HG03460 (cell line): ENCODE measurements at regions not wholly inside any gene's neighbourhood (a gene's known extent, or its start where the extent isn't known, plus 50 kb on each side); places are given as distances from the start of the nearest gene placed in this dataset.

Experiments used
- ATAC-seq: cut with Tn5 transposase; IDR thresholded peaks from one replicate; pipeline ENCODE4 v1.9.1; 2021; ENCODE audit not compliant: unreplicated experiment

DNA sequence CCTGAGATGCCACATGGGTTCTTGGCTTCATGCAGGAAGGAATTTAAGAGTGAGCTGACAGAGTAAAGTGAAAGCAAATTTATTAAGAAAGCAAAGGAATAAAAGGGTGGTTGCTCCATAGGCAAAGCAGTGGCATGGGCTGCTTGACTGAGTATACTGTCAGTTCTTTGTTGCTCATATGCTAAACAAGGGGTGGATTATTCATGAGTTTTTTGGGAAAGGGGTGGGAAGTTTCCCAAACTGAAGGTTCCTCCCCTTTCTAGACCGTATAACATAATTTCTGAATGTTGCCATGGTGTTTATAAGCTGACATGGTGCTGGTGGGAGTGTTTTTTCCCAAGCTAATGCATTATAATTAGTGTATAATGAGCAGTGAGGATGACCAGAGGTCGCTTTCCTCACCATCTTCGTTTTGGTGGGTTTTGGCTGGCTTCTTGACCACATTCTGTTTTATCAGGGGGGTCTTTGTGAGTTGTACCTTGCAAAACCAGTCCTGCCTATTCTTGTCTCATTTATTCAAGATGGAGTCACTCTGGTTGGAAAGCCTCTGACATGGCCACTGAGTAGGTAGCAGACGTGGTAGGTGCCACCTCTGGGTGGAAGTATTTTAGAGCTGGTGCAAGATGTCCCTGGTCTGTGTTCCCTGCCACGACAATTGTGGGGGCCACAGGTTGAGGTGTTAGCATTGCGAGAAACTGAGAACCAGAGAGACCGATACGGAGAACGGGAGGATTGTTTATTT, 107.5 kb upstream of the SDK1 start:
- ATAC-seq: no peak

DNA sequence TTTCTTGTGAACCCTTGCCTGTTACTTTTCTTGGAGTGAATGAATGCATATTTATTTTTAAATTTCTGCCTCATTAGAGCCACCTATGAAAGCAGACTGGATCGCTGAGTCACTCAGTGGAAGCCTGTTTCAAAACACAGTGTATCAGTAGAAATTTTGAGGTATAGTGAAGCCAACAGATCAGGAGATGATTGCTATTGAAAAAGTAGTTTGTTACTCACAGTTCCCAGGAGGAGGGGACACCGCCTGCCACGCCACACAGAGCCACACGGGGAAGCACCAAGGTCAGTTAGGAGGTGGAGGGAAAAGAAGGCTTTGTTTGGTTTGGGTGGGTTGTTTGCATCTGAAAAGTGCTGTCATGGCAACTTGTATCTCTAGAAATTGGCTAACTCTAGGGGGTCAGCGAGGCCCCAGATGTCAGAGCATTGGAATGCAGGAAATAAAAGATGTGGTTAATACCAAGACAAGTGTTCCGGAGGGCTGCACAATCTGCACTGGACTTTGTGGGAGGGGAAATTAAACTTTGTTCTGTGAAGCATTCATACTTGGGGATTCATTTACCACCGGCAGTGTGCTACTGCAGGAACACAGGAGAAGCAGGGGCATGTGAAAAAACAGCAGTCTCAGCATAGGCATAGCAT, 106.4 kb upstream of the SDK1 start:
- no peak for ATAC-seq

DNA sequence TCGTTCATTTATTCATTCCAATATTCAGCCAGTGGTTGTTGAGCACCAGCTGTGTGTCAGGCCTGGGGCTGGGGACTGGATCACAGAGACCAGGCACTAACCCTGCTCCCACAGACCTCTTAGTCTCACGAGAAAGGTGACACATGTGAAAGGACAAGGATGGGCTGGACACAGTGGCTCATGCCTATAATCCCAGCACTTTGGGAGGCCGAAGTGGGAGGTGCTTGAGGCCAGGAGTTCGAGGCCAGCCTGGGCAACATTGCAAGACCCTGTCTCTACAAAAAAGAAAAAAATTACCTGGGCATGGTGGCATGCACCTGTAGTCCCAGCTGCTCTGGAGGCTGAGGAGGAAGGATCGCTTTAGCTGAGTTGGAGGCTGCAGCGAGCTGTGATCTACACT, 105.9 kb upstream of the SDK1 start:
- ATAC-seq: no peak

DNA sequence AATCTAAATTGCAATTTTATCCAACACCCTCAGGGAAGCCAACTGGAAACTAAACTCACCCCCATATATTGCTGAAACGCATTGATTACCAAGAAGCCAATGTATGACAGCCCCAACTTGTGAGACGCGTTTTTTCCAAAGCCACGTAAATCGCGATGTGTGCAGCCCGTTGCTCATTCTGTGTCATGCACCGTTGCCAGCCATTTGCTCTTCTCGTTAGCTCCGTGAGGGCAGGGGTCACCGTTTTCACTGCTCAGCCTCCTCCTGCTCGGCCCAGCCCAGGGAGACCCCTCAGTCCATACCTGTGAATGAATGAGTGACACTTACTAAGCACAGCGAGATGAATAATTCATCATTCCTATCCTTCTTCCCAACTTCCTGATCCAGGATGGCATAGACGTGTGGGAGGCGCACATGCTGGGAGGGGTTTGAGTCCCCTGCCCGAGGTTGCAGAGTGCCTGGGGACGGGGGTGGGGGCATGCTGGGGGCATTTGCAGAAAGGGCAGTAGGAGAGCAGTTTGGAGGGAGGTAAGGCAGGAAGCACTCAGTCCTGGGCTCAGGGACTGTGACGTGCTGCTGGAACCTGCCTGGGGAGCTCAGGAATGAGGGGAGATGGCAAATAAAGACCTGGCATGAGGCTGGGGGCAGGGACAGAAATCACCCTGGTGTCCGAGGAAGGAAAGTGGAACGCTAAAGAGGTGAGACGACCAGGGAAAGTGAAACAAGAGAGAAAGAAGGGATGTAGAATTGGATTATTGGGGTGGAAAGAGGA, 104.2 kb upstream of the SDK1 start:
- ATAC-seq: no peak

DNA sequence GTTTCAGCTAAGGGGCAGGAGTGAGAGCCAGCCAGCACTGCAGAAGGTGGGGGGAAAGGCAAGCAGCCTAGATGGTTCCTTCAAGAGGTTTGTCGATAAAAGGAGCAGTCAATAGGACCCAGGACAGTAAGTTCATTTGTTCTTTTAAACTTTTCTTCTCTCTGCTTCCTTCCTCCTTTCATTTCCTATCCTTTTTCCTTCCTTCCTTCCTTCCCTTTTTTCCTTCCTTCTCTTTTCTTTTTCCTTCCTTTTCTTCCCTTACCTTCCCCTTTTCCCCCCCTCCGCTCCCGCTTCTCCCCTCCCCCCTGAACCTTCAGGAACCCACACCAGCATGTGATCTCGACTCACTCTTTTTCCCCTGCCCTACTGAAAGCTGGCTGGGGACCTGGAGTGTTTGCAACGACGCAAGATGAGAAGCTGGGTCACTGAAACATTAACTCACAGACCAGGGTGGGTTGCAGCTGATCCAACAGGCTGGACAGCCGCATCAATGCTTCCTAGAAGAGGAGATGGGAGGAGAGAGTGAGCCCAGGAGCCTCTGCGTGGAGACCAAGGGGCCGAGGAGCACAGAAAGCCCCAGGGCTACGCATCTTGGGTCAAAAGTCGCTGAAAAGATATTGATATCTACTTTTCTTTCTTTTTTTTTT, 103.4 kb upstream of the SDK1 start:
- ATAC-seq: no peak

DNA sequence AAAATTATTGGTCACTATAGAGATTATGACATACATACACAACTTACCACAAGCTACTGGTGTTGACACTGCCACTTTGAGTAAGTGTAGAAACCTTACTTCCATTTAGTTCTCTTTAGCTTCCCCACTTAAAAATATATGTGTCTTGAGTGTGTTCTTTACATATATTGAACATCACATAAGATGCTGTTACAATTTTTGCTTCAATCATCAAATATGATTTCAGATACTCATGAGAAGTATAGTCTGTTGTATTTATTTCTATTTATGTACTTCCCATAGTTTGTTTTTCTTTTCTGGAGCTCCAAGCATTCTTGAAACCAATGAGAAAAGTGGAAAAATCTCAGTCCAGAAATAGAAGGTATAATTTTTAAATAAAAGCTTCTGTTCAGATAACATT, 102.7 kb upstream of the SDK1 start:
- no peak for ATAC-seq

DNA sequence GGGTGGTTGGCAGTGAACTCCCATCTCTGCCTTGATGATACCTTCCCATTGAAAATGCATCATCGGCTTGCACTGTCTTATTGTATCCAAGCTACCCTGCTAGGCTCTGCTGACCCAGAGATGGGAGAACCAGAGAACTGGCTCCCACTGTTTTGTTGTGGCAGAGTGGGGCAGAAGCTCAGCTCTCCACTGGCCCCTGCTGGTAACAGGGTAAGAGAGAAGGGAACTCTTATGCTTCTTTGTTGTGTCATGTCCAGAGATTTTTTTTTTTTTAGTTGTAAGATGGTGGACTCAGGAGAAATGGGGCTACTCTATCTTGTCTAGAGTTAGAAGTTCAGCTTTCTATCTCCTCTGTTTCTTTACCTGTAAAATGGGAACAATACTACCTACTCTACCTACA, 100.5 kb upstream of the SDK1 start:
- no peak for ATAC-seq

DNA sequence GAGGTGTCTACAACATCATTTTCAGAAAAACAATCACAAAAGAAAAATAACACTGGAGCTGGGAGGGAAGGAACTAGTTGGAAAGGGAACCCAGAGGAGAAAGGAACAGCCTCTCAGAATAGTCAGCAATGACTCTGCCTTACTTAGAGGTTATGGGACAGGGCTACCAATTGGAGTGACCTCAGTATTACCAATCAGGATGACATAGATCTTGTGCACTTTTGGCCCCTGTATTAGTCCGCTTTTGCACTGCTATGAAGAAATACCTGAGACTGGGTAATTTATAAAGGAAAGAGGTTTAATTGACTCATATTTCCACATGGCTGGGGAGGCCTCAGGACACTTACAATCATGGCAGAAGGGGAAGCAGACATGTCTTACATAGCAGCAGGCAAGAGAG, 99.7 kb upstream of the SDK1 start:
- ATAC-seq: no peak

DNA sequence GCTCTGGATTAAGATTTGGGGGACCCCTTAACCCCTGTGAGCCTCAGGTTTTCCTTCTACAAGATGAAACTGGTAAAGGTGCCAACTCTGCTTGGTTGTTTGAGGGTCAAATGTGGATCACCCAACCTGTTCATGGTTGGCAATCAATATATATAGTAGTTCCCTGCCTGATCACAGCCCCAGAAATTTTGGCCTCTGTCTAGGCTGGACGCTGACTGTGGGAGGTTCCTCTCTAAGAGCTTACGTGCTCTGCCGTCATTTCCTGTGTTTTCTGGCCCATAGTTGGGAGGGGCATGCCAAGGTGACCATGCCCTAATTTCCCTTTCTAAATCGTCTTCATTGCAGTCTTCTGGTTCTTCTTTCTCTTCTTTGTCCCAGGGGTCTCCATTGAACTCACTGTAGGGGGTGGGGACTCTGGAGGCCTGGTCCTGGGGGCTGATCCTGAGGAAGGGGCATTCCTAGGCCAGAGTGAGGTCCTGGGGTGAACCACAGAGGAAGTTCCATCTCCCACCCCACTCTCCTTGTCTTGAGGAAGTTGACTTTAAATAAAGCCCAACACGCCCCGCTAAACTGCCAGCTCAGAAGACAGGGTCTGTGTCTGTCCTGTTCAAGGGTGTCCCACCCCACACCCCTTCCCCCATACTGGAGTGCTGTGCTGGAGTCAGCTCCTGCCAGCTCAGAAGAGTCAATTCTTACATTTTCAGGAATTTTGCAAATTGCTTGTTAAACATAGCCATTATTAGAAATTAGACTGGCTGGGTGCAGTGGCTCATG, 98.9 kb upstream of the SDK1 start:
- no peak for ATAC-seq

DNA sequence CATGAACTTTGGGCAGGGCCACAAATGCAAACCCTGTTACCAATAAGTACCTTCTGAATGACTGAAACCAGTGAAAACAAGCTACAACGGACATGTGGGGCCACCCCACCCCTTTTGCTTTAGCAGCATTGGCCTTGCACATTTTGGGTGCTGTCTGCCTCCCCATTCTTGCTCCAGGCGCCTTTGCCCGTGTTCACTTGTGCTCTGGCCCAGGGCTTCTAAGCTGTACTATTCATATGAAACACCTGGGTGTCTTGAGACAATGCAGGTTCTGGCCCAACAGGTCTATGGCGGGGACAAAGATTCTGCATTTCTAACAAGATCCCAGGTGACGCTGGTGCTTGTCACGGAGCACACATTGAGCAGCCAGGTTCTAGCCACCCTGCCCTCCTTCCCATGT, 96.5 kb upstream of the SDK1 start:
- ATAC-seq: no peak

DNA sequence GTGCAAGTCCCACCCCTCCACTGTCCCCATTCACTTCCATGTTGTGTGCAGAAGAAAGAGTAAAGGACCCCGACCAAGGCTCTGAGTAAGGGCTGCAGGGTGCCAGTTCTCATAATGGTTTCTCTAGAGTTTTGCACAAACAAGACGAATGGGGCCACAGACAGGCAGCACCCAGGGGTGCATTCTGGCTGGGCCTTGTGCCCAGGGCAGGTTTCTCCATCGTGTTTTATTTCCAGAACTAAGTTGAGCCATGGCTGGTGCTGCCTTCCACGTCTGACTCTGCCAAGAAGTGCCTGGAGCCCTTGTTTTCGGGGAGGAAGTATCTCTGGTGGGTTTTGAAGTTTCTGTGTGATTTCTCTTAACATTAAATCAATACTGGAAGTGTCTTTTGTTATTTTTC, 95.0 kb upstream of the SDK1 start:
- no peak for ATAC-seq

DNA sequence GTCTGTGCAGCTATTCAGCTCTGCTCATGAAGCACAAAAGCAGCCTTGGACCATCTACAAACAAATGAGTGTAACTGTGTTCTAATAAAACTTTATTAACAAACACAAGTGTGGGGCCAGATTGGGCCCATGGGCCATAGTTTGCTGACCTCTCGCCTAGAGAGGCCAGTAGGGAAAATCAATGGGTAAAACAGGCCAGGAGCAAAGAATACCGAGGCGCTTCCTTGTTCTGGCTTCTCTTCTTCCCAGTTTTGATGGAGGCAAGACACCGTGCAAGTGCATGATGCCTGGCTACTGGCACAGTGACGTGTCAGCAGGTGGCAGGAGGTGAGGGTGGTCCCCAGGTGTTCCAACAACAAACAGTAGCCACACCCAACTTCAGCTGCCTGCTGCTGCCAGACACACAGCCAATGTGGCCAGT, 94.3 kb upstream of the SDK1 start:
- no peak for ATAC-seq

DNA sequence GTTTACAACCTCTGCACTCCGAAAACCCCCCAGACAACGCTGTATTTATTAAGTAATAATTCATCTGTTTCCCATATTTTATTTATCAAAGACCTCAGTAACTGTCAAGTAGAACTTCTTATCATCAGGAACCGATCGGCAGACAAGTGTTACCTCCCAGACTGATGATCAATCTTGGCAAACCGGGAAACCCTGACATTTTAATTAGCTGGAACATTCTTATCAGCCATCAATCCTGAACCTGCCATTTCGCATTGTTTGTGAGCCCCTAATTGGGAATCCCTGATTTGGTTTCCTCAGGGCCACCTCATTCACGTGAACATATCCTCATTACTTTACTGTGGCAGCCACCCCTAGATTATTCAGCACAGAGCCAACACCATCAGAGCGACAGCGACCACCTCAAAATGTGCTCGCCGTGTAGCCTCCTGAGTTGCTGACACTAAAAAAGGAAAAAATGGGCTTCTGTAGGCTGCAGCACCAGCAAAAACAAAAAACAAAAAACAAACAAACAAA, 93.6 kb upstream of the SDK1 start:
- no peak for ATAC-seq

DNA sequence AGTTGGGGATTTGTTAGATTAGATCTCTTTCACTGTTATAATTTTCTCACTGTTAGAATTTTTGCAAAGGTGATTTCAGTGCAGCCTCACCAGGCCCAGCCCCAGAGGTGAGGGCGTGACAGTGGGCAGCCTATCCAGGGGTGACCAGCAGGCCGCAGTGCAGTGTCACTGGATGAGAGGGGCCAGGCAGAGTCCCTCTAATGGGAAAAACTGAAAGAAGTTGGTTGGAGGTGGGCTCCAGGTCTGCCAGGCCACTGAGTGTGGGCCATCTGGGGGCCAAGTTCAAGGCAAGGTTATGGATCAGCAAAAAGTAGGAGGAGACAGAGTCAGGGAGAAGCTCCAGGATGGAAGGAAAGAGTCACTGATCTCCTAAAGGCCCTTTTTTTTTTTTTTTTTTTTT, 90.5 kb upstream of the SDK1 start:
- ATAC-seq: no peak

DNA sequence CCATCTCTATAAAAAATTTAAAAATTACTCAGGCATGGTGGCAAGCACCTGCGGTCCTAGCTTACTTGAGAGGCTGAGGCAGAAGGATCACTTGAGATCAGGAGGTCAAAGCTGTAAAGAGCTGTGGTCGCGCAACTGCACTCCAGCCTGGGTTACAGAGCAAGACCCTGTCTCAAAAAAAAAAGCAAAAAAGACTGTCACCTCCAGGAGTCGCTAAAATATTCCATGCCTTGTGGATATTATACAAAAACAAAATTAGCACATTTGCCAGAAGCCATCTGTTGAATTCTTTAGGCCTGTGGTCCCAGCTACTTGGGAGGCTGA, 87.0 kb upstream of the SDK1 start:
- no peak for ATAC-seq

DNA sequence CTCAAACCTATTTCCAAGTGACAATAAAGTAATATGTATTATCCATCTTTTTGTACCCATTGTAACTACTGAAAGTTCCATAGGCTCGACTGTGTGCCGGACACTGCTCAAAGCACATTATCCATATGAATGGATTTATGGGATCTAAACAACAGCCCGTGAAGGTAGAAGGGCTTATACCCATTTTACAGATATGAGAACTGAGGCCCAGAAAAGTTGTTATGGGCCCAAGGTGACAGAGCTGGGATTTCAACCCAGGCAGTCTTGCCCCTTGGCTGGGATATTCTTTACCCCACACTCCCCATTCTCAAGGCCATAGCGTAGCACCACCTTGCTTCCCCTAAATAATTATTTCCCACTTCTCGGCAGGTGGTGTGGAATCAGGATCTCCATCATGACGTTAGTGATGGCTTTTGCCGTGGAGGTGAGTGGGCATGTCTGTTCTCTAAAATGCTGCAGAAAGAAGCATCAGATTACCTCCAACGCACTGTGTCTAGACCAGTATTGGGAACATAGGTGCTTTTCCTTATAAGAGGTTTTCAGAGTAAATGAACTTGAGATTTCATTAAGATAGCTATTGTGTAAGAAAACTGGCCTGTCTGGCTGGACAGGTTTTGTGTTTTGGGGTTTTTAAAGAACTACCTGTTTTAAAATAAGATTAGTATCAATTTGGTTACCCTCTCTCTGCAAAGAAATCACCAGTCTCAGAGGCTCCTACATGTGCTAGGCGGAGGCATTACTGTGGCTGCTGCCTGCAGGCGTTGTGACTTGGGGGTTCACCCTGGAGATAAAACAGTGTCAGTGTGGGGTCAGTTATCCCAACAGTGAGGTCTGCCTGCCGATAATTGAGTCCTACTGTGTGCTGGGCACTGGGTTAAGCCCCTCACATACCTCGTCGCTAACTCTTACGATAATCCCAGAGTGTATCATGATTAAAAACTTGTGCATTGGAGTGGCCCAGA, 85.1 kb upstream of the SDK1 start:
- ATAC-seq: no peak

DNA sequence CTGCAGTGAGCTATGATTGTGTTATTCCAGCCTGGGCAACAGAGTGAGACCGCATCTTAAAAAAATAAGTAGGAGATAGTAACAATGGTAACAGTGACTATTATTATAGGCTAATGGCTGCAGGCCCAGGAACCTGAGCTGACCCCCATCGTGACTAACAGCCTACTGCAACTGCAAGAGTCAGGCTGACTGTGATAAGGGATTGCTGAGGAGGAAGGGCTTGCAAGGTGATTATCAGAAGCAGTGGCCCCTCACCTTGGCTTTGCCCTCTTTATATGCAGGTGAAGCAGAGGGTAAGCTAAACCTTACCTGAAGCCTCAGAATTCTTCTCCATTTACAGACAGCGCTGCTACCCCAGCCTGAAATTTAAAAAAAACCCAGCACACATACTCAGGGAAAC, 83.9 kb upstream of the SDK1 start:
- ATAC-seq: no peak

DNA sequence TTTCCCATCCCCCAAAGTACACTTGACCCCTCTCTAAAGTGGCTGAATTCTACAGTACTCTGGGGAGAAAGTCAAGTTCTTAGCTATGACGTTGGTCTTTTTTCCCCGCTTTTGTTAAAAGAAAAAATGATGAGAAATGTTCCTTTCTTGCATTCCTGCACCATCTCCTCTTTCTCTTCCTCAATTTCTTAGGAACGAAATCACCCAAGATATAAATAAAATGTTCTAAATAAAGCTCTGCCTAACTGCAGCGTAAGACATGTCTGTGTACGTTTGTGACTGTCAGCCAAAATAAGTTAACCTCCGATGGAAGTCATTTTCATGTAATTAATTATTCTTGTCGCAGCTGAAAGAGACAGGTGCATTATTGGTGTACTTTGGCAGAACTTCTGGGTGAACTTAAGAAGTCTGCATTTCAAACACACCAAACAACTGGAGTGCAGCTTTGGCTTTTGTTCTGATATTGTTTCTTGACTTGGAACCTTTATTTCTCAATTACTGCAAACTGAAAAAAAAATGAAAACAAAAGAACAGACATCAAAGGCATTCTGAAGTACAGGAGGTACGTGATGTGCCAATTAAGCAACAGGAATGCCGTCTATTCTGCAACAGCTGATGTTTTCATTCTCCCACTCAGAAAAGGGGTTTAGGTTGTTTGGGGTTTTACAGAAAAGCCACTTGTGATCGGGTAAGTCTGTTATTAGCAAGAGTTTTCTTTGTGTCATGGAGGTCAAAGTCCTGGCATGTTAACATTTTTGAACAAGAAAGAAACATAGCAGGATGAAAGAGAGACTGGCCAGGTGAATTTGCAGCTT, 82.4 kb upstream of the SDK1 start:
- no peak for ATAC-seq

DNA sequence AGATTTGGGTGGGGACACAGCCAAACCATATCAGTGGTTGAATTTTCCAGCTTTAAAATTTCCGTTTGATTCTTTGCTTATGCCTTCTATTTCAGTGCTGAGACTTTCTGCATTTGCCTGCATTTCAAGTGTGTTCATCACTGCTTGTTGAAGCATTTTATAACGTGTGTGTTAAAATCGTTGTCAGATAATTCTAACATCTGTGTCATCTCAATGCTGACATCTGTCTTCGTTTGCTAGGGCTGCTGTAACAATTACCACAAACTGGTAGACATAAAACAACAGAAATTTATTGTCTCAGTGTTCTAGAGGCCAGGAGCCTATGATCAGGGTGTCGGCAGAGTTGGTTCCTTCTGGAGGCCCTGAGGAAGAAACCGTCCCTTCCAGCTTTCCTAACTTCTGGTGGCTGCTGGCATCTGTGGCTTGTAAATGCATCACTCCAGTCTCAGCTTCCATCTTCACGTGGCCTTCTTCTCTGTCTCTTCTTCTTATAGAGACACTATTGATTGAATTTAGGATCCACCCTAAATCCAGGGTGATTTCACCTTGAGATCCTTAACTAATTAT, 71.1 kb upstream of the SDK1 start:
- ATAC-seq: no peak
